ENCODE measurements at regions not wholly inside any gene's neighbourhood (a gene's known extent, or its start where the extent isn't known, plus 50 kb on each side); places are given as distances from the start of the nearest gene placed in this dataset.
"Not testable (repeated sequence)": the region's sequence is repeated elsewhere in the genome, so short reads cannot be mapped to it uniquely, and the experiment has no call there.

GRCh38 chr5:62208218-62208852 lies 97.7 kb upstream of the KIF2A start:
- H3K4me3 ChIP-seq (ENCODE audit: low read length), result no peak overlapping the region
- no peaks in the 10 kb centered on the region for H3K27me3 ChIP-seq (ENCODE audit: insufficient read depth, low read length)
- H3K27ac ChIP-seq (ENCODE audit: low read length), result no peak overlapping the region
- H3K9me3 ChIP-seq (ENCODE audit: insufficient read depth, low read depth, low read length), result no peaks in the 10 kb centered on the region
- no peak overlapping the region for H3K9ac ChIP-seq (ENCODE audit: low read depth, low read length)
- H3K4me1 ChIP-seq (ENCODE audit: insufficient read depth, low read length), result peaks cover 6% of the 10 kb centered on the region; the same call in 1 of the 2 replicates
- H3K36me3 ChIP-seq (ENCODE audit: insufficient read depth, low read depth, low read length), result no peaks in the 10 kb centered on the region

- H3K4me3 ChIP-seq (ENCODE audit: low read length), result no peak overlapping the region
- H3K27ac ChIP-seq (ENCODE audit: low read length), result no peak overlapping the region
- no peaks in the 10 kb centered on the region for H3K9me3 ChIP-seq (ENCODE audit: insufficient read depth, low read depth, low read length)
- H3K27me3 ChIP-seq (ENCODE audit: insufficient read depth, low read length), result no peaks in the 10 kb centered on the region
- peaks cover 6% of the 10 kb centered on the region; the same call in 1 of the 2 replicates for H3K4me1 ChIP-seq (ENCODE audit: insufficient read depth, low read length)
- no peaks in the 10 kb centered on the region for H3K36me3 ChIP-seq (ENCODE audit: insufficient read depth, low read depth, low read length)
- H3K9ac ChIP-seq (ENCODE audit: low read depth, low read length), result no peak overlapping the region
Measured at GRCh38 chr5:62211405-62211804, 94.6 kb upstream of the KIF2A start.

- no peaks in the 10 kb centered on the region for H3K36me3 ChIP-seq (ENCODE audit: insufficient read depth, low read depth, low read length)
- peaks cover 6% of the 10 kb centered on the region; the same call in 1 of the 2 replicates for H3K4me1 ChIP-seq (ENCODE audit: insufficient read depth, low read length)
- no peak overlapping the region for H3K4me3 ChIP-seq (ENCODE audit: low read length)
- H3K27me3 ChIP-seq (ENCODE audit: insufficient read depth, low read length), result no peaks in the 10 kb centered on the region
- no peak overlapping the region for H3K27ac ChIP-seq (ENCODE audit: low read length)
- H3K9ac ChIP-seq (ENCODE audit: low read depth, low read length), result no peak overlapping the region
- no peaks in the 10 kb centered on the region for H3K9me3 ChIP-seq (ENCODE audit: insufficient read depth, low read depth, low read length)
Measured at GRCh38 chr5:62212648-62213047, 93.4 kb upstream of the KIF2A start.

GRCh38 chr5:62214701-62215100 lies 91.3 kb upstream of the KIF2A start:
- no peak overlapping the region for H3K4me3 ChIP-seq (ENCODE audit: low read length)
- H3K9me3 ChIP-seq (ENCODE audit: insufficient read depth, low read depth, low read length), result no peaks in the 10 kb centered on the region
- H3K36me3 ChIP-seq (ENCODE audit: insufficient read depth, low read depth, low read length), result no peaks in the 10 kb centered on the region
- no peak overlapping the region for H3K27ac ChIP-seq (ENCODE audit: low read length)
- no peak overlapping the region for H3K9ac ChIP-seq (ENCODE audit: low read depth, low read length)
- no peaks in the 10 kb centered on the region for H3K27me3 ChIP-seq (ENCODE audit: insufficient read depth, low read length)
- no peaks in the 10 kb centered on the region for H3K4me1 ChIP-seq (ENCODE audit: insufficient read depth, low read length)

GRCh38 chr5:62216603-62217002 lies 89.4 kb upstream of the KIF2A start:
- H3K9me3 ChIP-seq (ENCODE audit: insufficient read depth, low read depth, low read length); H3K27me3 ChIP-seq (ENCODE audit: insufficient read depth, low read length); H3K27ac ChIP-seq (ENCODE audit: low read length); H3K9ac ChIP-seq (ENCODE audit: low read depth, low read length); H3K36me3 ChIP-seq (ENCODE audit: insufficient read depth, low read depth, low read length); H3K4me3 ChIP-seq (ENCODE audit: low read length); H3K4me1 ChIP-seq (ENCODE audit: insufficient read depth, low read length): not testable (repeated sequence)

GRCh38 chr5:62217095-62217494 lies 88.9 kb upstream of the KIF2A start:
- not testable (repeated sequence) for H3K9me3 ChIP-seq (ENCODE audit: insufficient read depth, low read depth, low read length); H3K27ac ChIP-seq (ENCODE audit: low read length); H3K27me3 ChIP-seq (ENCODE audit: insufficient read depth, low read length); H3K36me3 ChIP-seq (ENCODE audit: insufficient read depth, low read depth, low read length); H3K4me1 ChIP-seq (ENCODE audit: insufficient read depth, low read length); H3K4me3 ChIP-seq (ENCODE audit: low read length); H3K9ac ChIP-seq (ENCODE audit: low read depth, low read length)

GRCh38 chr5:62218860-62219259 lies 87.1 kb upstream of the KIF2A start:
- not testable (repeated sequence) for H3K9ac ChIP-seq (ENCODE audit: low read depth, low read length); H3K27ac ChIP-seq (ENCODE audit: low read length); H3K4me3 ChIP-seq (ENCODE audit: low read length); H3K4me1 ChIP-seq (ENCODE audit: insufficient read depth, low read length); H3K9me3 ChIP-seq (ENCODE audit: insufficient read depth, low read depth, low read length); H3K27me3 ChIP-seq (ENCODE audit: insufficient read depth, low read length); H3K36me3 ChIP-seq (ENCODE audit: insufficient read depth, low read depth, low read length)

- H3K9me3 ChIP-seq (ENCODE audit: insufficient read depth, low read depth, low read length); H3K4me3 ChIP-seq (ENCODE audit: low read length); H3K27ac ChIP-seq (ENCODE audit: low read length); H3K27me3 ChIP-seq (ENCODE audit: insufficient read depth, low read length); H3K4me1 ChIP-seq (ENCODE audit: insufficient read depth, low read length); H3K36me3 ChIP-seq (ENCODE audit: insufficient read depth, low read depth, low read length); H3K9ac ChIP-seq (ENCODE audit: low read depth, low read length): not testable (repeated sequence)
Measured at GRCh38 chr5:62221881-62222280, 84.1 kb upstream of the KIF2A start.

GRCh38 chr5:62222305-62222704 lies 83.7 kb upstream of the KIF2A start:
- H3K27ac ChIP-seq (ENCODE audit: low read length); H3K4me3 ChIP-seq (ENCODE audit: low read length): not testable (repeated sequence)

GRCh38 chr5:62223312-62223670 lies 82.7 kb upstream of the KIF2A start:
- not testable (repeated sequence) for H3K36me3 ChIP-seq (ENCODE audit: insufficient read depth, low read depth, low read length); H3K4me3 ChIP-seq (ENCODE audit: low read length)

More at GRCh38 chr5:62222305-62222704, 83.7 kb upstream of the KIF2A start:
- H3K4me1 ChIP-seq (ENCODE audit: insufficient read depth, low read length); H3K27me3 ChIP-seq (ENCODE audit: insufficient read depth, low read length); H3K36me3 ChIP-seq (ENCODE audit: insufficient read depth, low read depth, low read length); H3K9ac ChIP-seq (ENCODE audit: low read depth, low read length); H3K9me3 ChIP-seq (ENCODE audit: insufficient read depth, low read depth, low read length): not testable (repeated sequence)

GRCh38 chr5:62224987-62225601 lies 80.9 kb upstream of the KIF2A start:
- not testable (repeated sequence) for H3K4me1 ChIP-seq (ENCODE audit: insufficient read depth, low read length); H3K9ac ChIP-seq (ENCODE audit: low read depth, low read length); H3K36me3 ChIP-seq (ENCODE audit: insufficient read depth, low read depth, low read length); H3K27ac ChIP-seq (ENCODE audit: low read length); H3K9me3 ChIP-seq (ENCODE audit: insufficient read depth, low read depth, low read length); H3K27me3 ChIP-seq (ENCODE audit: insufficient read depth, low read length); H3K4me3 ChIP-seq (ENCODE audit: low read length)

More at GRCh38 chr5:62223312-62223670, 82.7 kb upstream of the KIF2A start:
- H3K27me3 ChIP-seq (ENCODE audit: insufficient read depth, low read length); H3K4me1 ChIP-seq (ENCODE audit: insufficient read depth, low read length); H3K9ac ChIP-seq (ENCODE audit: low read depth, low read length); H3K27ac ChIP-seq (ENCODE audit: low read length); H3K9me3 ChIP-seq (ENCODE audit: insufficient read depth, low read depth, low read length): not testable (repeated sequence)

- H3K36me3 ChIP-seq (ENCODE audit: insufficient read depth, low read depth, low read length); H3K9me3 ChIP-seq (ENCODE audit: insufficient read depth, low read depth, low read length); H3K27me3 ChIP-seq (ENCODE audit: insufficient read depth, low read length); H3K4me1 ChIP-seq (ENCODE audit: insufficient read depth, low read length); H3K27ac ChIP-seq (ENCODE audit: low read length); H3K9ac ChIP-seq (ENCODE audit: low read depth, low read length); H3K4me3 ChIP-seq (ENCODE audit: low read length): not testable (repeated sequence)
Measured at GRCh38 chr5:62230876-62231388, 75.1 kb upstream of the KIF2A start.

Measured in iPS-20b (cell line).